Progenitor cell of endocrine pancreas (in vitro differentiated cells): ENCODE measurements at regions not wholly inside any gene's neighbourhood (a gene's known extent, or its start where the extent isn't known, plus 50 kb on each side); places are given as distances from the start of the nearest gene placed in this dataset.

Source experiments
- DNase-seq: peaks from one replicate; pipeline ENCODE4 v3.0.0; 2021; ENCODE audit warnings: low spot score; ENCODE audit not compliant: unreplicated experiment
- H3K27ac Mint-ChIP-seq: 2 replicates; pipeline ENCODE4 v1.8.0; 2021; ENCODE audit warnings: mild to moderate bottlenecking, moderate library complexity, mixed read lengths
- H3K27me3 Mint-ChIP-seq: 2 replicates; pipeline ENCODE4 v1.8.0; 2021; ENCODE audit warnings: mixed read lengths
- H3K36me3 Mint-ChIP-seq: 2 replicates; pipeline ENCODE4 v1.8.0; 2022; ENCODE audit warnings: mixed read lengths; ENCODE audit not compliant: insufficient read depth
- H3K4me1 Mint-ChIP-seq: 2 replicates; pipeline ENCODE4 v1.8.0; 2021; ENCODE audit warnings: low read depth, mixed read lengths
- H3K4me3 Mint-ChIP-seq: 2 replicates; pipeline ENCODE4 v1.8.0; 2021; ENCODE audit warnings: low read depth, mild to moderate bottlenecking, moderate library complexity, mixed read lengths
- H3K9me3 Mint-ChIP-seq: 2 replicates; pipeline ENCODE4 v1.8.0; 2021; ENCODE audit warnings: low read depth, mixed read lengths
- TF ChIP-seq, protein P1 (sequence below): fragments of 200-600 bp; sonication (generic); IDR thresholded peaks from one replicate; pipeline ENCODE4 v1.5.0; 2021; ENCODE audit warnings: antibody characterized with exemption, mild to moderate bottlenecking; ENCODE audit not compliant: unreplicated experiment

DNA sequence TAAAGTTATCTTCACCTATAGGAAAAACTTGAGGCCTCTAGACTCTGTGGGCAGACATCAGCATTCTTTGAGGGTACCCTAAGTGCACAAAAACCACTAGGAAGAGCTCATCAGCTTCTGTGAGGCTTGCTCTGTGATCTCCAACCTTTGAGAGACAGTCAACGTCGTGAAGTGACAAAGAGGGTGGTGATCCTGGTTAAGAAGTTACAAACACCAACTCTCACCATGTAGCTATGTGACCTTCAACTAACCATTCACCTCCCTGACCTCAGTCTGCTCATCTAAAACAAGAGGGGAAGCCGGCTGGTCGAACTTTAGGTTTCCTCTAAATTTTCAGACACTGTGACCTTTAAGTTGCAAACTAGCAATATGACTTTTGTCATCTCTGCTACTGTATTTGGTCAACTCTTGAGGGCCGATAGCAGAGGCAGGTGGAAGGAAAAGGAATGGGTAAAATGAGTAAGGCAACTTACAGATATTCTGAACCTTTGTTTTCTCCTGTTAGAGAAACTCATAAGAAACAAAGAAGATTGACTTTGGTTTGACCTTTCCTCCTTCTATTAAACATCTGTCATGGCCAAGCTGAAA is 103.2 kb upstream of the PARP11 start:
- Mint-ChIP-seq H3K9me3 (peaks cover 9% of the 10 kb centered on the region), H3K4me1 (no peaks in the 10 kb centered on the region), H3K27me3 (peaks cover 6% of the 10 kb centered on the region), H3K36me3 (no peaks in the 10 kb centered on the region), H3K27ac (no peak overlapping the region), H3K4me3 (no peak overlapping the region)
- TF ChIP-seq, protein P1, sequence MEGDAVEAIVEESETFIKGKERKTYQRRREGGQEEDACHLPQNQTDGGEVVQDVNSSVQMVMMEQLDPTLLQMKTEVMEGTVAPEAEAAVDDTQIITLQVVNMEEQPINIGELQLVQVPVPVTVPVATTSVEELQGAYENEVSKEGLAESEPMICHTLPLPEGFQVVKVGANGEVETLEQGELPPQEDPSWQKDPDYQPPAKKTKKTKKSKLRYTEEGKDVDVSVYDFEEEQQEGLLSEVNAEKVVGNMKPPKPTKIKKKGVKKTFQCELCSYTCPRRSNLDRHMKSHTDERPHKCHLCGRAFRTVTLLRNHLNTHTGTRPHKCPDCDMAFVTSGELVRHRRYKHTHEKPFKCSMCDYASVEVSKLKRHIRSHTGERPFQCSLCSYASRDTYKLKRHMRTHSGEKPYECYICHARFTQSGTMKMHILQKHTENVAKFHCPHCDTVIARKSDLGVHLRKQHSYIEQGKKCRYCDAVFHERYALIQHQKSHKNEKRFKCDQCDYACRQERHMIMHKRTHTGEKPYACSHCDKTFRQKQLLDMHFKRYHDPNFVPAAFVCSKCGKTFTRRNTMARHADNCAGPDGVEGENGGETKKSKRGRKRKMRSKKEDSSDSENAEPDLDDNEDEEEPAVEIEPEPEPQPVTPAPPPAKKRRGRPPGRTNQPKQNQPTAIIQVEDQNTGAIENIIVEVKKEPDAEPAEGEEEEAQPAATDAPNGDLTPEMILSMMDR, result no peak
- no peak for DNase-seq

DNA sequence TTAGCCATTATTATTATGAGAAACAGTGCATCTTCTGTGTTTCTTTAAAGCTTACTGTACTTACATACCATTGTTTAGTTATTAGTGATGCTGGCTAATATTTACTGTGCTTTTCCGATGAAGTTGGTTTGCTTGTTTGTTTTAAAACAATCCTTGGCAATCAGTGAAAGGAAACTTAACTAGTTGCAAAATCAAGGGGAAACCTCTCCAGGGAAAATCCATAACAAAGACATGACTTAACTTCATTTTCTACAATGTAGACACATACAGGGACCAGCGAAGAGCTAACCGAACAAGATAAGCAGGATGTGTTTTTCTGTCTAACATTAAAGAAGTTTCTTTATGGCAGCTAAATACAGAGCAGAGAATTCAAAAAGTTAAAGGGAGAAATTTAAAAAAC is 102.5 kb upstream of the PARP11 start:
- TF ChIP-seq, protein P1, result no peak
- no peaks in the 10 kb centered on the region for H3K36me3 Mint-ChIP-seq

DNA sequence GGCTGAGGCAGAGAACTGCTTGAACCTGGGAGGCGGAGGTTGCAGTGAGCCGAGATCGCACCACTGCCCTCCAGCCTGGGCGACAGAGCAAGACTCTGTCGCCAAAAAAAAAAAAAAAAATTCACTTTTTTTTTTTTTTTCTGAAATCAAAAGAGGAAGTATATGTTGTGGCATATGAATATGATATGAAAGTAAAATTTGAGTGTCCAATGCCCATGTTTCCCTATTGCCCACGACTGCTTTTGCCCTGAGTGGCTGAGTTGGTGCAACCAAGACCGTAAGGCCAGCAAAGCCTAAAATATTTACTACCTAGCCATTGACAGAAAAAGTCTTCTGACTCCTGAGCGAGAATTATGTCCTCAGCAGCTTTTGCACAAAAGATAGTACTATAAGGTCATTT is 101.7 kb upstream of the PARP11 start:
- Mint-ChIP-seq H3K36me3 (no peaks in the 10 kb centered on the region), H3K4me1 (no peaks in the 10 kb centered on the region), H3K27me3 (peaks cover 6% of the 10 kb centered on the region), H3K27ac (no peak overlapping the region), H3K4me3 (no peak overlapping the region), H3K9me3 (no peaks in the 10 kb centered on the region)
- no peak for DNase-seq
- TF ChIP-seq, protein P1, result no peak

More for the DNA sequence above, 102.5 kb upstream of the PARP11 start:
- Mint-ChIP-seq H3K27ac (no peak overlapping the region), H3K4me1 (no peaks in the 10 kb centered on the region), H3K9me3 (peaks cover 5% of the 10 kb centered on the region), H3K27me3 (peaks cover 6% of the 10 kb centered on the region), H3K4me3 (no peak overlapping the region)
- no peak for DNase-seq

DNA sequence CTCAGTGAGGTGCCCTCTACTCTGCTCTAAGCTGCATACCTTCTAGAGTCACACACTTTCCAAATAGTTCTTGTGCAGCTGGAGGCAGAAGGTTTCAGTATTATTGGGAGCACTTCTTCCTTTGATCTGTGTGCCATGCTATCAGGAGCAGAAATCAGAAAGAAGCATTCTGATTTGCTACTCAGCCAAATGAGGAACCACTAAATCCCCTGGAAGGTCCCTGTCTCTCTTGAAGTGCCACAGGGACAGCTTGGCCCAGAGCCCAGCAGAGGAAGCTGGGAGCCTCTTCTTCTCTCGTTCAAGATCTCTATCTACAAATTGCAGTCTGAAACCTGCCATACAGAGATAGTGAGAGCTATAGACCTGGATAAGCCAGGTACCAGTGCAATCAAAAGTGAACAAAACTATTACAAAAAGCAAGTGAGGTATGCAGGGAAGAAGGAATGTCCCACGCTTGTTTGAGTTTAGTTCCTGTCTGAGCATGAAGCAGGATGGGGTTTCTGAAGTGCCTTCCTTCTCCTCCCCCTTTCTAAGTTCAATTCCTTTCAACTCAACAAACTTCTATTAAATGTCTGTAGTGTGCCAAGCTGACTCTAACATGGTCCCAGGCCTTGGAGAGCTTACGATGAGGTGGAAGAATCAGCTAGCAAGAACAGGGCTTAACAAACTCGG is 100.9 kb upstream of the PARP11 start:
- no peaks in the 10 kb centered on the region for H3K4me1 Mint-ChIP-seq
- no peak overlapping the region for H3K27ac Mint-ChIP-seq
- H3K27me3 Mint-ChIP-seq, result peaks cover 6% of the 10 kb centered on the region
- no peaks in the 10 kb centered on the region for H3K9me3 Mint-ChIP-seq
- H3K4me3 Mint-ChIP-seq, result no peak overlapping the region
- DNase-seq, result no peak
- H3K36me3 Mint-ChIP-seq, result no peaks in the 10 kb centered on the region
- TF ChIP-seq, protein P1, result no peak

DNA sequence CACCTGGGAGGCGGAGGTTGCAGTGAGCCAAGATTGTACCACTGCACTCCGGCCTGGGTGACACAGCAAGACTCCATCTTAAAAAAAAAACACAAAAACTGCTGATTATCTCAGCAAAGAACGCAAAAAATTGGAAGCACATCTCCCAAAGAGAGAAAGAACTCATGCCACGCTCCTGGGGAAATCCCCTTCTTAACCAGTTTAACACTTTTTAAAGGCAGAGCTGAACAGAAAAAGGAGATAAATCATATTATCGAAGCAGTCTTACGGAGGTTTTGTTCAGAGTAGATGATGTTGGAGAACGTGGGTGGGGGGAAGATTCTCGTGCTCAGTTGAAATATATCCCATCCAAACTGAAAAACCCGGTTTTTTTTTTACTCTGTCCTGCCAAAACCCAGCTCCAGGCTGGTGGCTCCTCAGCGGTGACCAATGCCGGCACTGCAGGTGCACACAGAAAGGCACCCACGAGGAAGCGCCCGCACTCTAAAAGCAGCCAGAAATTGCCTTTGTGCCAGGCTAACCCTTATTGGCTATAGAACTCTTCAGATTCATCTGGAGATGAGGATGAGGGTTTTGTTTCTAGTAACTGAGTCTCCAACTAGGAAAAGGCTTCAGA is 100.2 kb upstream of the PARP11 start:
- Mint-ChIP-seq H3K27ac (no peak overlapping the region), H3K27me3 (peaks cover 6% of the 10 kb centered on the region), H3K36me3 (no peaks in the 10 kb centered on the region), H3K4me1 (no peaks in the 10 kb centered on the region), H3K4me3 (no peak overlapping the region), H3K9me3 (no peaks in the 10 kb centered on the region)
- TF ChIP-seq, protein P1, result no peak
- no peak for DNase-seq
